ENCODE measurements at regions not wholly inside any gene's neighbourhood (a gene's known extent, or its start where the extent isn't known, plus 50 kb on each side); places are given as distances from the start of the nearest gene placed in this dataset.

- Histone ChIP-seq H3K27ac (ENCODE audit: insufficient read depth, low read depth, low read length, poor library complexity, severe bottlenecking) (no peak overlapping the region), H3K4me1 (ENCODE audit: control insufficient read depth, insufficient read depth, low read length) (peaks cover 12% of the 10 kb centered on the region), H3K9me3 (ENCODE audit: control insufficient read depth, low read length) (no peaks in the 10 kb centered on the region), H3K4me3 (ENCODE audit: insufficient read depth, low read depth, low read length) (no peak overlapping the region), H3K27me3 (ENCODE audit: control insufficient read depth, insufficient read depth, low read length, poor library complexity, severe bottlenecking) (no peaks in the 10 kb centered on the region), H3K36me3 (ENCODE audit: control insufficient read depth, insufficient read depth, low read length) (no peaks in the 10 kb centered on the region)
- WGBS, 2 experiments, result 82 to 86% methylated on average over 3 of the region's 3 CpGs
Measured at GRCh38 chr17:33377837-33378595, 84.9 kb upstream of the ASIC2 start.

- H3K4me3 ChIP-seq (ENCODE audit: insufficient read depth, low read depth, low read length), result no peak overlapping the region
- no peaks in the 10 kb centered on the region for H3K9me3 ChIP-seq (ENCODE audit: control insufficient read depth, low read length)
- no peaks in the 10 kb centered on the region for H3K27me3 ChIP-seq (ENCODE audit: control insufficient read depth, insufficient read depth, low read length, poor library complexity, severe bottlenecking)
- peaks cover 12% of the 10 kb centered on the region for H3K4me1 ChIP-seq (ENCODE audit: control insufficient read depth, insufficient read depth, low read length)
- no peaks in the 10 kb centered on the region for H3K36me3 ChIP-seq (ENCODE audit: control insufficient read depth, insufficient read depth, low read length)
- 39 to 43% methylated on average over 6 of the region's 6 CpGs for WGBS, 2 experiments
- H3K27ac ChIP-seq (ENCODE audit: insufficient read depth, low read depth, low read length, poor library complexity, severe bottlenecking), result no peak overlapping the region
Measured at GRCh38 chr17:33381201-33381600, 88.1 kb upstream of the ASIC2 start.

GRCh38 chr17:33383488-33384023 lies 90.5 kb upstream of the ASIC2 start:
- Histone ChIP-seq H3K36me3 (ENCODE audit: control insufficient read depth, insufficient read depth, low read length) (no peaks in the 10 kb centered on the region), H3K4me3 (ENCODE audit: insufficient read depth, low read depth, low read length) (no peak overlapping the region), H3K27ac (ENCODE audit: insufficient read depth, low read depth, low read length, poor library complexity, severe bottlenecking) (no peak overlapping the region), H3K27me3 (ENCODE audit: control insufficient read depth, insufficient read depth, low read length, poor library complexity, severe bottlenecking) (no peaks in the 10 kb centered on the region), H3K4me1 (ENCODE audit: control insufficient read depth, insufficient read depth, low read length) (peaks cover 12% of the 10 kb centered on the region), H3K9me3 (ENCODE audit: control insufficient read depth, low read length) (no peaks in the 10 kb centered on the region)
- WGBS, 2 experiments, result 85 to 90% methylated on average over 3 of the region's 3 CpGs

GRCh38 chr17:33385133-33385532 lies 92.0 kb upstream of the ASIC2 start:
- no peak overlapping the region for H3K4me3 ChIP-seq (ENCODE audit: insufficient read depth, low read depth, low read length)
- WGBS, 2 experiments, result 78 to 80% methylated on average over 4 of the region's 4 CpGs
- H3K9me3 ChIP-seq (ENCODE audit: control insufficient read depth, low read length), result no peaks in the 10 kb centered on the region
- no peaks in the 10 kb centered on the region for H3K27me3 ChIP-seq (ENCODE audit: control insufficient read depth, insufficient read depth, low read length, poor library complexity, severe bottlenecking)
- H3K4me1 ChIP-seq (ENCODE audit: control insufficient read depth, insufficient read depth, low read length), result peaks cover 12% of the 10 kb centered on the region
- H3K27ac ChIP-seq (ENCODE audit: insufficient read depth, low read depth, low read length, poor library complexity, severe bottlenecking), result no peak overlapping the region
- no peaks in the 10 kb centered on the region for H3K36me3 ChIP-seq (ENCODE audit: control insufficient read depth, insufficient read depth, low read length)

- H3K4me3 ChIP-seq (ENCODE audit: insufficient read depth, low read depth, low read length), result no peak overlapping the region
- peaks cover 9% of the 10 kb centered on the region for H3K4me1 ChIP-seq (ENCODE audit: control insufficient read depth, insufficient read depth, low read length)
- H3K36me3 ChIP-seq (ENCODE audit: control insufficient read depth, insufficient read depth, low read length), result no peaks in the 10 kb centered on the region
- H3K27ac ChIP-seq (ENCODE audit: insufficient read depth, low read depth, low read length, poor library complexity, severe bottlenecking), result no peak overlapping the region
- H3K27me3 ChIP-seq (ENCODE audit: control insufficient read depth, insufficient read depth, low read length, poor library complexity, severe bottlenecking), result no peaks in the 10 kb centered on the region
- WGBS, 2 experiments, result 91 to 93% methylated on average over 3 of the region's 3 CpGs
- no peaks in the 10 kb centered on the region for H3K9me3 ChIP-seq (ENCODE audit: control insufficient read depth, low read length)
Measured at GRCh38 chr17:33385713-33386112, 92.6 kb upstream of the ASIC2 start.

GRCh38 chr17:33387406-33387805 lies 94.3 kb upstream of the ASIC2 start:
- no peaks in the 10 kb centered on the region for H3K4me1 ChIP-seq (ENCODE audit: control insufficient read depth, insufficient read depth, low read length)
- no peaks in the 10 kb centered on the region for H3K9me3 ChIP-seq (ENCODE audit: control insufficient read depth, low read length)
- no peaks in the 10 kb centered on the region for H3K27me3 ChIP-seq (ENCODE audit: control insufficient read depth, insufficient read depth, low read length, poor library complexity, severe bottlenecking)
- no peak overlapping the region for H3K27ac ChIP-seq (ENCODE audit: insufficient read depth, low read depth, low read length, poor library complexity, severe bottlenecking)
- WGBS, 2 experiments, result 95 to 97% methylated on average over 6 to 7 of the region's 7 CpGs
- no peaks in the 10 kb centered on the region for H3K36me3 ChIP-seq (ENCODE audit: control insufficient read depth, insufficient read depth, low read length)
- H3K4me3 ChIP-seq (ENCODE audit: insufficient read depth, low read depth, low read length), result no peak overlapping the region

- no peaks in the 10 kb centered on the region for H3K4me1 ChIP-seq (ENCODE audit: control insufficient read depth, insufficient read depth, low read length)
- H3K27ac ChIP-seq (ENCODE audit: insufficient read depth, low read depth, low read length, poor library complexity, severe bottlenecking), result no peak overlapping the region
- no peaks in the 10 kb centered on the region for H3K36me3 ChIP-seq (ENCODE audit: control insufficient read depth, insufficient read depth, low read length)
- H3K27me3 ChIP-seq (ENCODE audit: control insufficient read depth, insufficient read depth, low read length, poor library complexity, severe bottlenecking), result no peaks in the 10 kb centered on the region
- WGBS, 2 experiments, result 78 to 82% methylated on average over 4 of the region's 4 CpGs
- no peak overlapping the region for H3K4me3 ChIP-seq (ENCODE audit: insufficient read depth, low read depth, low read length)
- no peaks in the 10 kb centered on the region for H3K9me3 ChIP-seq (ENCODE audit: control insufficient read depth, low read length)
Measured at GRCh38 chr17:33389504-33390135, 96.5 kb upstream of the ASIC2 start.

GRCh38 chr17:33390479-33391176 lies 97.5 kb upstream of the ASIC2 start:
- no peaks in the 10 kb centered on the region for H3K4me1 ChIP-seq (ENCODE audit: control insufficient read depth, insufficient read depth, low read length)
- H3K4me3 ChIP-seq (ENCODE audit: insufficient read depth, low read depth, low read length), result no peak overlapping the region
- H3K27me3 ChIP-seq (ENCODE audit: control insufficient read depth, insufficient read depth, low read length, poor library complexity, severe bottlenecking), result no peaks in the 10 kb centered on the region
- 88 to 90% methylated on average over 6 of the region's 6 CpGs for WGBS, 2 experiments
- no peak overlapping the region for H3K27ac ChIP-seq (ENCODE audit: insufficient read depth, low read depth, low read length, poor library complexity, severe bottlenecking)
- no peaks in the 10 kb centered on the region for H3K36me3 ChIP-seq (ENCODE audit: control insufficient read depth, insufficient read depth, low read length)
- H3K9me3 ChIP-seq (ENCODE audit: control insufficient read depth, low read length), result no peaks in the 10 kb centered on the region

- no peaks in the 10 kb centered on the region for H3K27me3 ChIP-seq (ENCODE audit: control insufficient read depth, insufficient read depth, low read length, poor library complexity, severe bottlenecking)
Measured at GRCh38 chr17:33396818-33397217, 103.7 kb upstream of the ASIC2 start.

GRCh38 chr17:33398386-33398785 lies 105.3 kb upstream of the ASIC2 start:
- H3K4me3 ChIP-seq (ENCODE audit: insufficient read depth, low read depth, low read length), result no peak overlapping the region
- H3K27me3 ChIP-seq (ENCODE audit: control insufficient read depth, insufficient read depth, low read length, poor library complexity, severe bottlenecking), result no peaks in the 10 kb centered on the region
- WGBS, 2 experiments, result 95 to 98% methylated on average over 1 of the region's 1 CpG
- H3K36me3 ChIP-seq (ENCODE audit: control insufficient read depth, insufficient read depth, low read length), result no peaks in the 10 kb centered on the region
- H3K4me1 ChIP-seq (ENCODE audit: control insufficient read depth, insufficient read depth, low read length), result peaks cover 4% of the 10 kb centered on the region
- no peaks in the 10 kb centered on the region for H3K9me3 ChIP-seq (ENCODE audit: control insufficient read depth, low read length)
- no peak overlapping the region for H3K27ac ChIP-seq (ENCODE audit: insufficient read depth, low read depth, low read length, poor library complexity, severe bottlenecking)

More at GRCh38 chr17:33396818-33397217, 103.7 kb upstream of the ASIC2 start:
- Histone ChIP-seq H3K36me3 (ENCODE audit: control insufficient read depth, insufficient read depth, low read length) (no peaks in the 10 kb centered on the region), H3K4me1 (ENCODE audit: control insufficient read depth, insufficient read depth, low read length) (peaks cover 4% of the 10 kb centered on the region), H3K4me3 (ENCODE audit: insufficient read depth, low read depth, low read length) (no peak overlapping the region), H3K9me3 (ENCODE audit: control insufficient read depth, low read length) (no peaks in the 10 kb centered on the region), H3K27ac (ENCODE audit: insufficient read depth, low read depth, low read length, poor library complexity, severe bottlenecking) (no peak overlapping the region)
- WGBS, 2 experiments, result 50 to 62% methylated on average over 2 to 3 of the region's 3 CpGs
